K562 (cell line): ENCODE measurements at regions not wholly inside any gene's neighbourhood (a gene's known extent, or its start where the extent isn't known, plus 50 kb on each side); places are given as distances from the start of the nearest gene placed in this dataset.

Source experiments
- ATAC-seq: fragments of 200-7000 bp; cut with Tn5 transposase; 3 replicates; pipeline ENCODE4 v1.9.1; 2020; ENCODE audit warnings: moderate library complexity
- BruUV-seq: library from RNA; stranded (reverse); fragments of 400-500 nt; replicated peaks from 2 replicates; lab custom pipeline; 2021; lab: Mats Ljungman, UMichigan
- CTCF ChIA-PET: fragments of 300-600 bp; formaldehyde crosslinking; extraction: SDS; loops from one replicate; lab custom pipeline; 2021; ENCODE audit warnings: low intra/inter-chr PET ratio; lab: Yijun Ruan, JAX
- POLR2A ChIA-PET: fragments of 300-600, 350-650 bp; sonication (Branson Sonifier 250); formaldehyde crosslinking; extraction: SDS; loops from one replicate; lab custom pipeline; 2021; ENCODE audit warnings: antibody characterized with exemption, inconsistent platforms; lab: Yijun Ruan, JAX
- DNase-seq, 4 experiments: peaks; one replicate each; pipeline versions ENCODE4 v3.0.0 to v3.0.0-alpha.2; 2011 to 2018; ENCODE audit warnings: low spot score in 3 of 4, mixed read lengths in 3 of 4; ENCODE audit errors: extremely low read depth in 1 of 4
- FAIRE-seq: peaks from 2 replicates; lab custom pipeline; 2011; peaks lifted over from hg19 to GRCh38; lab: Jason Lieb, UNC
- H2AFZ ChIP-seq: 2 replicates; pipeline ENCODE4 v1.6.0; 2011; ENCODE audit warnings: low read depth, low read length, control low read depth, inconsistent platforms
- H3K27ac ChIP-seq: fragments of 200-600 bp; 3 replicates; pipeline ENCODE4 v1.8.0; 2011; ENCODE audit warnings: low read depth, mild to moderate bottlenecking, control low read depth, inconsistent platforms, low read length, moderate library complexity, mixed read lengths; ENCODE audit errors: extremely low read depth
- H3K27me3 ChIP-seq, 2 experiments: fragments of 300-600 bp in 1 of 2; 2 replicates in 1 of 2; 3 replicates in 1 of 2; pipeline versions ENCODE4 v1.6.0 to v1.8.0; 2011; ENCODE audit warnings: inconsistent platforms in 2 of 2, low read length in 2 of 2, mild to moderate bottlenecking in 1 of 2, mixed read lengths in 1 of 2, moderate library complexity in 1 of 2; ENCODE audit not compliant: control insufficient read depth in 2 of 2, insufficient read depth in 2 of 2
- H3K36me3 ChIP-seq: fragments of 300-600 bp; 3 replicates; pipeline ENCODE4 v1.8.0; 2011; ENCODE audit warnings: mild to moderate bottlenecking, low read length, inconsistent platforms; ENCODE audit not compliant: control insufficient read depth, insufficient read depth
- H3K4me1 ChIP-seq, 2 experiments: fragments of 200-600 bp in 1 of 2; replicated peaks in 1 of 2; 2 replicates in 1 of 2; 3 replicates in 1 of 2; pipeline versions ENCODE4 v1.5.1 to v1.8.0; 2011; ENCODE audit warnings: inconsistent platforms in 2 of 2, low read length in 2 of 2, mild to moderate bottlenecking in 1 of 2, mixed read lengths in 1 of 2, moderate library complexity in 1 of 2; ENCODE audit not compliant: control insufficient read depth in 2 of 2, insufficient read depth in 2 of 2
- H3K4me2 ChIP-seq: 2 replicates; pipeline ENCODE4 v1.6.1; 2011; ENCODE audit warnings: low read length, control low read depth, inconsistent platforms, mixed read lengths; ENCODE audit not compliant: insufficient read depth
- H3K4me3 ChIP-seq: fragments of 200-600 bp; sonication (generic), shearing (Covaris generic); 2 replicates; pipeline ENCODE4 v1.5.1; 2016; ENCODE audit warnings: control low read depth, inconsistent platforms
- H3K79me2 ChIP-seq: fragments of 200-600 bp; 3 replicates; pipeline ENCODE4 v1.8.0; 2011; ENCODE audit warnings: low read length, inconsistent platforms; ENCODE audit not compliant: control insufficient read depth, insufficient read depth
- H3K9ac ChIP-seq, 2 experiments: 2 replicates each; pipeline versions ENCODE4 v1.6.0 to v1.6.1; 2011; ENCODE audit warnings: low read depth in 2 of 2, low read length in 2 of 2, control low read depth in 1 of 2, inconsistent platforms in 1 of 2, mild to moderate bottlenecking in 1 of 2, mixed read lengths in 1 of 2; ENCODE audit not compliant: insufficient read depth in 1 of 2
- H3K9me1 ChIP-seq: one replicate; pipeline ENCODE4 v1.6.0; 2011; ENCODE audit warnings: inconsistent platforms, mild to moderate bottlenecking, low read length, moderate library complexity; ENCODE audit not compliant: control insufficient read depth, insufficient read depth
- H3K9me3 ChIP-seq: replicated peaks from 2 replicates; pipeline ENCODE4 v1.5.1; 2011; ENCODE audit warnings: low read depth, low read length, inconsistent platforms; ENCODE audit not compliant: control insufficient read depth, insufficient read depth
- H4K20me1 ChIP-seq: replicated peaks from 2 replicates; pipeline ENCODE4 v1.6.1; 2011; ENCODE audit warnings: low read length, inconsistent platforms, mixed read lengths; ENCODE audit not compliant: control insufficient read depth, insufficient read depth
- ATF2 ChIP-seq: sonication (generic); formaldehyde crosslinking; IDR thresholded peaks from 2 replicates; pipeline ENCODE4 v1.8.1; 2022; ENCODE audit warnings: missing genetic modification reagents
- FOXK2 ChIP-seq, 2 experiments: fragments of 450-650 bp; IDR thresholded peaks in 1 of 2; conservative IDR thresholded peaks in 1 of 2; 2 replicates each; pipeline ENCODE4 v1.6.1; 2016; ENCODE audit warnings: low read depth in 2 of 2, mild to moderate bottlenecking in 1 of 2
- KLF1 ChIP-seq: fragments of 450-650 bp; IDR thresholded peaks from 2 replicates; pipeline ENCODE4 v1.6.1; 2016; ENCODE audit warnings: missing genetic modification characterization, missing compliant biosample characterization
- MECOM ChIP-seq: fragments of 250-450 bp; sonication (Bioruptor Pico); IDR thresholded peaks from 2 replicates; pipeline ENCODE4 v1.8.0; 2022; ENCODE audit warnings: inconsistent platforms
- NFATC3 ChIP-seq: fragments of 450-650 bp; IDR thresholded peaks from 2 replicates; pipeline ENCODE4 v1.6.1; 2017; ENCODE audit warnings: mild to moderate bottlenecking
- NR4A1 ChIP-seq, 2 experiments: fragments of 250-450 bp in 1 of 2; fragments of 450-650 bp in 1 of 2; sonication (Bioruptor Pico) in 1 of 2; IDR thresholded peaks; 2 replicates each; pipeline versions ENCODE4 v1.4.0 to v1.6.1; 2016 to 2020; ENCODE audit warnings: mild to moderate bottlenecking in 2 of 2, missing compliant biosample characterization in 1 of 2, missing genetic modification characterization in 1 of 2, moderate library complexity in 1 of 2
- SREBF2 ChIP-seq: sonication (generic); formaldehyde crosslinking; IDR thresholded peaks from 2 replicates; pipeline ENCODE4 v1.4.0; 2020; ENCODE audit warnings: mild to moderate bottlenecking, missing genetic modification reagents
- UBTF ChIP-seq, 2 experiments: IDR thresholded peaks; 2 replicates each; pipeline ENCODE4 v1.6.1; 2012; ENCODE audit warnings: improper control_type of control experiment in 2 of 2, low read depth in 2 of 2, low read length in 2 of 2, borderline replicate concordance in 1 of 2
- WGBS: fragments of 100-300 bp; shearing (Covaris generic); methylation state at CpG from one replicate; pipeline ENCODE4 v1.1.6; 2016; ENCODE audit warnings: low coverage, mixed read lengths; ENCODE audit not compliant: insufficient coverage; ENCODE audit errors: missing lambda C conversion rate; 5-methylcytosine and 5-hydroxymethylcytosine counted together
- in situ Hi-C: fragments of 300-500 bp; cut with MboI; formaldehyde crosslinking; loops from 4 replicates; pipeline ENCODE4 v1.15.0; 2018; ENCODE audit warnings: inconsistent platforms, mixed read lengths
- intact Hi-C: fragments of 100-400 bp; cut with micrococcal nuclease; formaldehyde crosslinking; loops from 2 replicates; pipeline ENCODE4 v1.14.2; 2022

- H3K27me3 ChIP-seq, result no peaks in the 10 kb centered on the region
- no peaks in the 10 kb centered on the region for H4K20me1 ChIP-seq
- BruUV-seq, result no TSS peak
- H3K4me3 ChIP-seq, result no peak overlapping the region
- FAIRE-seq (no peak), ATAC-seq (no peak), DNase-seq (no peak)
- peaks cover 3% of the 10 kb centered on the region; the same call in 1 of the 2 replicates for H3K9me3 ChIP-seq
- no peak for TF ChIP-seq ATF2 (CRISPR knock-in tag)
- TF ChIP-seq SREBF2 (CRISPR knock-in tag), result no peak
- no peak for TF ChIP-seq NFATC3
- TF ChIP-seq KLF1, result no peak
- no peak for TF ChIP-seq NR4A1 (CRISPR knock-in tag; IDR thresholded peaks at IDR 0.05)
- TF ChIP-seq NR4A1 (tag; IDR thresholded peaks at IDR 0.05), result no peak
- TF ChIP-seq FOXK2 (conservative IDR thresholded peaks at IDR 0.05 in 1 of 2, IDR thresholded peaks at IDR 0.05 in 1 of 2; ENCODE audit: low read depth in 2 of 2), result no peak
- no peak for TF ChIP-seq UBTF (IDR thresholded peaks at IDR 0.05; ENCODE audit: borderline replicate concordance in 1 of 2, low read depth in 2 of 2, low read length in 2 of 2)
- no peak for TF ChIP-seq MECOM (CRISPR knock-in tag)
- no peak overlapping the region for H3K4me2 ChIP-seq
- ChIA-PET CTCF (no interaction called here), POLR2A (no interaction called here)
- no peaks in the 10 kb centered on the region for H3K79me2 ChIP-seq
- intact Hi-C loops, result no loop called here
- no peak overlapping the region for H2AFZ ChIP-seq
- in situ Hi-C loops, result no loop called here
- H3K9me1 ChIP-seq, result no peaks in the 10 kb centered on the region
- no peaks in the 10 kb centered on the region for H3K36me3 ChIP-seq
- H3K4me1 ChIP-seq, result no peaks in the 10 kb centered on the region
- H3K27ac ChIP-seq, result no peak overlapping the region
- H3K9ac ChIP-seq, result no peak overlapping the region
- 4% methylated on average over 2 of the region's 2 CpGs for WGBS
These were observed 645.5 kb downstream of the ANKRD50 start for GRCh38 chr4:124067046-124067445.
